NCI-H526 (cell line): ENCODE measurements at regions not wholly inside any gene's neighbourhood (a gene's known extent, or its start where the extent isn't known, plus 50 kb on each side); places are given as distances from the start of the nearest gene placed in this dataset.
A peak's percentile ranks its signal among the peaks of the same experiment; 100 is the strongest.

ENCODE experiments used
- DNase-seq, 2 experiments: peaks; one replicate each; lab custom pipeline; 2025; lab: John Stamatoyannopoulos, UW

- DNase-seq = no peak
These were observed 155.8 kb upstream of the GADL1 start for GRCh38 chr3:31050296-31050695.

GRCh38 chr3:31051226-31051625, 156.8 kb upstream of the GADL1 start:
- no peak for DNase-seq

GRCh38 chr3:31053299-31053698, 158.8 kb upstream of the GADL1 start:
- no peak for DNase-seq

- no peak for DNase-seq
These were observed 159.6 kb upstream of the GADL1 start for GRCh38 chr3:31054032-31054431.

- DNase-seq = no peak
These were observed 161.3 kb upstream of the GADL1 start for GRCh38 chr3:31055757-31056156.

GRCh38 chr3:31057891-31058290, 163.4 kb upstream of the GADL1 start:
- no peak for DNase-seq

- DNase-seq = no peak
These were observed 169.6 kb upstream of the GADL1 start for GRCh38 chr3:31064021-31064420.

- no peak for DNase-seq
These were observed 171.3 kb upstream of the GADL1 start for GRCh38 chr3:31065765-31066164.

- peak; percentile 82 to 88 for DNase-seq
These were observed 172.5 kb upstream of the GADL1 start for GRCh38 chr3:31067004-31067403.

- DNase-seq = no peak
These were observed 181.0 kb upstream of the GADL1 start for GRCh38 chr3:31075471-31075870.

- no peak for DNase-seq
These were observed 181.4 kb upstream of the GADL1 start for GRCh38 chr3:31075876-31076275.

GRCh38 chr3:31077021-31077601, 182.7 kb upstream of the GADL1 start:
- no peak for DNase-seq

- DNase-seq = no peak
These were observed 183.4 kb upstream of the GADL1 start for GRCh38 chr3:31077826-31078225.

- DNase-seq = no peak
These were observed 185.2 kb upstream of the GADL1 start for GRCh38 chr3:31079689-31080088.

- no peak for DNase-seq
These were observed 186.7 kb upstream of the GADL1 start for GRCh38 chr3:31081018-31081662.

GRCh38 chr3:31086148-31086547, 191.7 kb upstream of the GADL1 start:
- no peak for DNase-seq

- DNase-seq = no peak
These were observed 192.2 kb upstream of the GADL1 start for GRCh38 chr3:31086698-31087097.

- no peak for DNase-seq
These were observed 197.3 kb upstream of the GADL1 start for GRCh38 chr3:31091748-31092147.

- no peak for DNase-seq
These were observed 198.5 kb upstream of the GADL1 start for GRCh38 chr3:31092748-31093589.

- DNase-seq = no peak
These were observed 199.1 kb upstream of the GADL1 start for GRCh38 chr3:31093606-31094005.

GRCh38 chr3:31094048-31094447, 199.6 kb upstream of the GADL1 start:
- DNase-seq = no peak

GRCh38 chr3:31095255-31095654, 200.8 kb upstream of the GADL1 start:
- DNase-seq = no peak
